CD4-positive, alpha-beta T cell (primary cell): ENCODE measurements at regions not wholly inside any gene's neighbourhood (a gene's known extent, or its start where the extent isn't known, plus 50 kb on each side); places are given as distances from the start of the nearest gene placed in this dataset.

ENCODE experiments used
- ATAC-seq: fragments of 200-7000 bp; cut with Tn5 transposase; one replicate; pipeline ENCODE4 v1.10.0; 2022; ENCODE audit warnings: mild to moderate bottlenecking; ENCODE audit not compliant: poor library complexity
- CTCF ChIA-PET: fragments of 350-600 bp; sonication (Branson Sonifier 250); formaldehyde crosslinking; loops from one replicate; lab custom pipeline; 2021; ENCODE audit warnings: antibody characterized with exemption, inconsistent platforms; lab: Charles Lee
- POLR2A ChIA-PET: fragments of 350-600 bp; sonication (Branson Sonifier 250); formaldehyde crosslinking; loops from one replicate; lab custom pipeline; 2021; ENCODE audit warnings: antibody characterized with exemption, inconsistent platforms; lab: Charles Lee
- DNase-seq, 14 experiments: peaks; one replicate each; pipeline ENCODE4 v3.0.0-alpha.2; 2013 to 2020; ENCODE audit warnings: mixed read lengths in 2 of 14
- H3K27ac ChIP-seq, 2 donors: one replicate each; pipeline versions ENCODE4 v1.5.1 to v1.7.0; 2013; ENCODE audit warnings: low read length in 2 of 2, low read depth in 1 of 2, mild to moderate bottlenecking in 1 of 2
- H3K27me3 ChIP-seq, 2 experiments: 1 replicate in 1 of 2; 2 replicates in 1 of 2; pipeline versions ENCODE4 v1.6.1 to v1.7.0; 2013; ENCODE audit warnings: low read length in 2 of 2, control low read depth in 1 of 2, mild to moderate bottlenecking in 1 of 2, moderate library complexity in 1 of 2; ENCODE audit not compliant: insufficient read depth in 2 of 2, control insufficient read depth in 1 of 2
- H3K36me3 ChIP-seq: one replicate; pipeline ENCODE4 v1.6.1; 2013; ENCODE audit warnings: low read length, control low read depth; ENCODE audit not compliant: insufficient read depth
- H3K4me1 ChIP-seq: one replicate; pipeline ENCODE4 v1.6.1; 2013; ENCODE audit warnings: low read length, control low read depth; ENCODE audit not compliant: insufficient read depth
- H3K4me3 ChIP-seq: one replicate; pipeline ENCODE4 v1.5.1; 2013; ENCODE audit warnings: mild to moderate bottlenecking, low read length, moderate library complexity
- H3K9me3 ChIP-seq, 2 experiments: 1 replicate in 1 of 2; 2 replicates in 1 of 2; pipeline versions ENCODE4 v1.6.1 to v1.7.0; 2013; ENCODE audit warnings: low read length in 2 of 2, mild to moderate bottlenecking in 2 of 2, control low read depth in 1 of 2, moderate library complexity in 1 of 2; ENCODE audit not compliant: control insufficient read depth in 1 of 2, insufficient read depth in 1 of 2
- H3K27ac Mint-ChIP-seq: one replicate; pipeline ENCODE4 v1.8.0; 2020; ENCODE audit warnings: mixed read lengths
- H3K27me3 Mint-ChIP-seq: one replicate; pipeline ENCODE4 v1.8.0; 2021; ENCODE audit warnings: mixed read lengths
- H3K36me3 Mint-ChIP-seq: one replicate; pipeline ENCODE4 v1.8.0; 2021; ENCODE audit warnings: low read depth, mixed read lengths
- H3K4me1 Mint-ChIP-seq: one replicate; pipeline ENCODE4 v1.8.0; 2021; ENCODE audit warnings: low read depth, mixed read lengths
- H3K4me3 Mint-ChIP-seq: one replicate; pipeline ENCODE4 v1.8.0; 2020; ENCODE audit warnings: mild to moderate bottlenecking, mixed read lengths
- H3K9me3 Mint-ChIP-seq: one replicate; pipeline ENCODE4 v1.8.0; 2020; ENCODE audit warnings: mixed read lengths
- intact Hi-C, 2 experiments: fragments of 100-400 bp; cut with DNase I in 1 of 2; cut with micrococcal nuclease in 1 of 2; formaldehyde crosslinking; loops; one replicate each; pipeline versions ENCODE4 v1.15.1 to v1.9.0; 2023 to 2025; cut with DNase I, micrococcal nuclease
- TF ChIP-seq, protein P1 (sequence below): fragments of 200-600 bp; IDR thresholded peaks from one replicate; pipeline ENCODE4 v1.8.0; 2022; ENCODE audit warnings: antibody characterized with exemption, mild to moderate bottlenecking

DNA sequence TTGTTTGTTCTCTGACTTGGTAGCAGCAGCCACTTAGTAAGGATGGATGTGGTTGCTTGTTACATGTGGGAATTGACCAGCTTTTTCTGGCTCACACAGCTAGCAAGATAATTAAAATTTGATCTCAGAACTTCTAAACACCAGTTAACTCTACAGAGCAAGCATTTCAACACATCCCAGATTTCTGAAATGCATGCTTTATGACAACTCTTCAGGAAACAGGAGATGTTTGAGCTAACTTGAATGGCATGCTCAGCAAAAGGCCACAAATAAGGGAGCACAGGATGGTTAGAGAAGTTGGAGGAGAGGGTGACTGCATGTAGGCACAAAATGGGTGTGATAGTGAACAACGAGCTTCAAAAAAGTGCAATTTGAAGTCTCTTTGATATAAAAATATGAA lies 167.1 kb upstream of the SPRY2 start:
- Mint-ChIP-seq H3K27me3 (no peaks in the 10 kb centered on the region), H3K27ac (no peak overlapping the region), H3K9me3 (peaks cover 19% of the 10 kb centered on the region), H3K36me3 (no peaks in the 10 kb centered on the region), H3K4me3 (no peak overlapping the region), H3K4me1 (no peaks in the 10 kb centered on the region)
- POLR2A ChIA-PET = no interaction called here
- H3K4me3 ChIP-seq = no peak overlapping the region
- H3K27ac ChIP-seq = no peak overlapping the region
- H3K36me3 ChIP-seq = no peaks in the 10 kb centered on the region
- no peaks in the 10 kb centered on the region for H3K9me3 ChIP-seq
- no peaks in the 10 kb centered on the region for H3K4me1 ChIP-seq
- CTCF ChIA-PET = no interaction called here
- H3K27me3 ChIP-seq = no peaks in the 10 kb centered on the region
- ATAC-seq (no peak), DNase-seq (no peak)
- TF ChIP-seq, protein P1, sequence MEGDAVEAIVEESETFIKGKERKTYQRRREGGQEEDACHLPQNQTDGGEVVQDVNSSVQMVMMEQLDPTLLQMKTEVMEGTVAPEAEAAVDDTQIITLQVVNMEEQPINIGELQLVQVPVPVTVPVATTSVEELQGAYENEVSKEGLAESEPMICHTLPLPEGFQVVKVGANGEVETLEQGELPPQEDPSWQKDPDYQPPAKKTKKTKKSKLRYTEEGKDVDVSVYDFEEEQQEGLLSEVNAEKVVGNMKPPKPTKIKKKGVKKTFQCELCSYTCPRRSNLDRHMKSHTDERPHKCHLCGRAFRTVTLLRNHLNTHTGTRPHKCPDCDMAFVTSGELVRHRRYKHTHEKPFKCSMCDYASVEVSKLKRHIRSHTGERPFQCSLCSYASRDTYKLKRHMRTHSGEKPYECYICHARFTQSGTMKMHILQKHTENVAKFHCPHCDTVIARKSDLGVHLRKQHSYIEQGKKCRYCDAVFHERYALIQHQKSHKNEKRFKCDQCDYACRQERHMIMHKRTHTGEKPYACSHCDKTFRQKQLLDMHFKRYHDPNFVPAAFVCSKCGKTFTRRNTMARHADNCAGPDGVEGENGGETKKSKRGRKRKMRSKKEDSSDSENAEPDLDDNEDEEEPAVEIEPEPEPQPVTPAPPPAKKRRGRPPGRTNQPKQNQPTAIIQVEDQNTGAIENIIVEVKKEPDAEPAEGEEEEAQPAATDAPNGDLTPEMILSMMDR = no peak
- intact Hi-C loops = no loop called here

DNA sequence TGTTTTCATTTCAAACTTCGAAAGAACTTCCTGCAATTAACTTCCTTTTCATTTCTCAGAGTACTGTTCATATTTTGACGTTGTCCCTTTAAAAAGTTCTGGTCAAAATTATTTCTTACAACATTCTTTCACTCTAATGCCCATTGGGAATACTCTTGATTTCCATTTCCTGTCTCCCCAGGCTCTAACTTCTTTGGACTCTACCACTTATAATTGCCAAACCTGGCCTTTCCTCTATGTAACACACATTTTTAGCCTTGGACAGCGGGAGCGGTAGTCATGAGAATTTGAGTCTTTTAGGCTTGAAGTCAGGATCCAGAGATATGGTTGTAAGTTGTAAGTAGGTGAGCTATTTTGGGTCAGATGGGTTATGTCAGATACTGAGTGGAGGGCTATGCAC lies 163.5 kb upstream of the SPRY2 start:
- H3K9me3 Mint-ChIP-seq = peaks cover 19% of the 10 kb centered on the region
- no peak overlapping the region for H3K27ac Mint-ChIP-seq
- Histone ChIP-seq H3K36me3 (no peaks in the 10 kb centered on the region), H3K4me1 (no peaks in the 10 kb centered on the region), H3K27me3 (no peaks in the 10 kb centered on the region), H3K27ac (no peak overlapping the region), H3K9me3 (no peaks in the 10 kb centered on the region), H3K4me3 (no peak overlapping the region)
- no peaks in the 10 kb centered on the region for H3K27me3 Mint-ChIP-seq
- ChIA-PET POLR2A (no interaction called here), CTCF (no interaction called here)
- no peaks in the 10 kb centered on the region for H3K4me1 Mint-ChIP-seq
- DNase-seq (no peak), ATAC-seq (no peak)
- intact Hi-C loops = no loop called here
- TF ChIP-seq, protein P1 = no peak
- H3K36me3 Mint-ChIP-seq = no peaks in the 10 kb centered on the region
- no peak overlapping the region for H3K4me3 Mint-ChIP-seq

DNA sequence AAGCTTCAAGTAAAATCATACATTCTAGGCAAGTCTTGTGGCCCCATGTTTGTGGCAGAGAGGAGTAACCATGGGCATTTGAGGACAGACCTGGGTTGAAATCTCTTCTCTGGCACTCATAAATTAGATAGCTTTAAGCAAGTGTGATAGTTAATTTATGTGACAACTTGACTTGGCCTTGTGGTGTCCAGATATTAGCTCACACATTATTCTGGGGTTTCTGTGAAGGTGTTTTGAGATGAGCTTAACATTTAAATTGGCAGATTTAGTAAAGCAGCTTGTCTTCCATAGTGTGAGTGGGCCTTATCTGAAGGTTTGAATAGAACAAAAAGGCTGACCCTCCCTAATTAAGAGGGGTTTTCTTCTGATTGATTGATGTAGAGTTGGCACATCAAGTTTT lies 161.4 kb upstream of the SPRY2 start:
- no peaks in the 10 kb centered on the region for H3K4me1 Mint-ChIP-seq
- H3K4me3 Mint-ChIP-seq = no peak overlapping the region
- DNase-seq (no peak), ATAC-seq (no peak)
- no peaks in the 10 kb centered on the region for H3K27me3 ChIP-seq
- CTCF ChIA-PET = no interaction called here
- H3K27ac Mint-ChIP-seq = no peak overlapping the region
- no peak overlapping the region for H3K27ac ChIP-seq
- H3K9me3 Mint-ChIP-seq = peaks cover 18% of the 10 kb centered on the region
- POLR2A ChIA-PET = no interaction called here
- no peaks in the 10 kb centered on the region for H3K27me3 Mint-ChIP-seq
- intact Hi-C loops = no loop called here
- no peak overlapping the region for H3K4me3 ChIP-seq
- no peaks in the 10 kb centered on the region for H3K36me3 ChIP-seq
- no peaks in the 10 kb centered on the region for H3K9me3 ChIP-seq
- TF ChIP-seq, protein P1 = no peak
- H3K36me3 Mint-ChIP-seq = no peaks in the 10 kb centered on the region
- H3K4me1 ChIP-seq = no peaks in the 10 kb centered on the region
